ENCODE measurements at regions not wholly inside any gene's neighbourhood (a gene's known extent, or its start where the extent isn't known, plus 50 kb on each side); places are given as distances from the start of the nearest gene placed in this dataset.

GRCh38 chr17:33516645-33517044 lies 223.6 kb upstream of the ASIC2 start:
- H3K4me2 ChIP-seq (ENCODE audit: extremely low read depth, insufficient read depth, low read length), result no peak overlapping the region
- H3K27me3 ChIP-seq (ENCODE audit: control insufficient read depth, insufficient read depth, low read length), result no peaks in the 10 kb centered on the region
- H3K9ac ChIP-seq (ENCODE audit: insufficient read depth, low read length), result no peak overlapping the region
- H3K79me2 ChIP-seq (ENCODE audit: control insufficient read depth, insufficient read depth, low read length), result no peaks in the 10 kb centered on the region
- no peaks in the 10 kb centered on the region for H3K36me3 ChIP-seq (ENCODE audit: control insufficient read depth, insufficient read depth, low read length)
- H3K9me3 ChIP-seq (ENCODE audit: control insufficient read depth, insufficient read depth, low read depth, low read length), result no peaks in the 10 kb centered on the region
- no peak for DNase-seq (ENCODE audit: low read depth in 2 of 2)
- TF ChIP-seq EZH2 (IDR thresholded peaks at IDR 0.05; ENCODE audit: low read length, missing control alignments), result no peak
- no peak for TF ChIP-seq CTCF (conservative IDR thresholded peaks at IDR 0.05 in 1 of 2, IDR thresholded peaks at IDR 0.05 in 1 of 2; ENCODE audit: low read depth in 1 of 2, low read length in 2 of 2)
- H3K4me1 ChIP-seq (ENCODE audit: control insufficient read depth, extremely low read depth, insufficient read depth, low read length), result no peaks in the 10 kb centered on the region
- no peak overlapping the region for H2AFZ ChIP-seq (ENCODE audit: low read length)
- no peak overlapping the region for H3K27ac ChIP-seq (ENCODE audit: insufficient read depth, low read length)
- no peaks in the 10 kb centered on the region for H4K20me1 ChIP-seq (ENCODE audit: control insufficient read depth, extremely low read depth, insufficient read depth, low read length)
- H3K4me3 ChIP-seq (replicated peaks in 1 of 4; ENCODE audit: control extremely low read depth in 1 of 4, insufficient read depth in 1 of 4, low read depth in 3 of 4, low read length in 4 of 4), result no peak overlapping the region

- H3K79me2 ChIP-seq (ENCODE audit: control insufficient read depth, insufficient read depth, low read length), result no peaks in the 10 kb centered on the region
- H3K36me3 ChIP-seq (ENCODE audit: control insufficient read depth, insufficient read depth, low read length), result no peaks in the 10 kb centered on the region
- H3K4me1 ChIP-seq (ENCODE audit: control insufficient read depth, extremely low read depth, insufficient read depth, low read length), result no peaks in the 10 kb centered on the region
- no peak for DNase-seq (ENCODE audit: low read depth in 2 of 2)
- no peak for TF ChIP-seq CTCF (conservative IDR thresholded peaks at IDR 0.05 in 1 of 2, IDR thresholded peaks at IDR 0.05 in 1 of 2; ENCODE audit: low read depth in 1 of 2, low read length in 2 of 2)
- no peak for TF ChIP-seq EZH2 (IDR thresholded peaks at IDR 0.05; ENCODE audit: low read length, missing control alignments)
- H4K20me1 ChIP-seq (ENCODE audit: control insufficient read depth, extremely low read depth, insufficient read depth, low read length), result no peaks in the 10 kb centered on the region
- H3K9ac ChIP-seq (ENCODE audit: insufficient read depth, low read length), result no peak overlapping the region
- H3K4me3 ChIP-seq (replicated peaks in 1 of 4; ENCODE audit: control extremely low read depth in 1 of 4, insufficient read depth in 1 of 4, low read depth in 3 of 4, low read length in 4 of 4), result no peak overlapping the region
- no peaks in the 10 kb centered on the region for H3K9me3 ChIP-seq (ENCODE audit: control insufficient read depth, insufficient read depth, low read depth, low read length)
- no peak overlapping the region for H3K4me2 ChIP-seq (ENCODE audit: extremely low read depth, insufficient read depth, low read length)
- H3K27ac ChIP-seq (ENCODE audit: insufficient read depth, low read length), result no peak overlapping the region
- no peak overlapping the region for H2AFZ ChIP-seq (ENCODE audit: low read length)
- no peaks in the 10 kb centered on the region for H3K27me3 ChIP-seq (ENCODE audit: control insufficient read depth, insufficient read depth, low read length)
Measured at GRCh38 chr17:33517746-33518145, 224.7 kb upstream of the ASIC2 start.

- H3K4me1 ChIP-seq (ENCODE audit: control insufficient read depth, extremely low read depth, insufficient read depth, low read length), result no peaks in the 10 kb centered on the region
- H3K27ac ChIP-seq (ENCODE audit: insufficient read depth, low read length), result no peak overlapping the region
- no peaks in the 10 kb centered on the region for H4K20me1 ChIP-seq (ENCODE audit: control insufficient read depth, extremely low read depth, insufficient read depth, low read length)
- no peak overlapping the region for H3K4me3 ChIP-seq (replicated peaks in 1 of 4; ENCODE audit: control extremely low read depth in 1 of 4, insufficient read depth in 1 of 4, low read depth in 3 of 4, low read length in 4 of 4)
- H3K4me2 ChIP-seq (ENCODE audit: extremely low read depth, insufficient read depth, low read length), result no peak overlapping the region
- no peaks in the 10 kb centered on the region for H3K36me3 ChIP-seq (ENCODE audit: control insufficient read depth, insufficient read depth, low read length)
- TF ChIP-seq CTCF (conservative IDR thresholded peaks at IDR 0.05 in 1 of 2, IDR thresholded peaks at IDR 0.05 in 1 of 2; ENCODE audit: low read depth in 1 of 2, low read length in 2 of 2) (no peak), EZH2 (IDR thresholded peaks at IDR 0.05; ENCODE audit: low read length, missing control alignments) (no peak)
- H3K9ac ChIP-seq (ENCODE audit: insufficient read depth, low read length), result no peak overlapping the region
- H3K27me3 ChIP-seq (ENCODE audit: control insufficient read depth, insufficient read depth, low read length), result no peaks in the 10 kb centered on the region
- H3K79me2 ChIP-seq (ENCODE audit: control insufficient read depth, insufficient read depth, low read length), result no peaks in the 10 kb centered on the region
- no peak overlapping the region for H2AFZ ChIP-seq (ENCODE audit: low read length)
- no peak for DNase-seq (ENCODE audit: low read depth in 2 of 2)
- no peaks in the 10 kb centered on the region for H3K9me3 ChIP-seq (ENCODE audit: control insufficient read depth, insufficient read depth, low read depth, low read length)
Measured at GRCh38 chr17:33519692-33520091, 226.6 kb upstream of the ASIC2 start.

Measured in fibroblast of lung (primary cell).